GM21737 (cell line): ENCODE measurements at regions not wholly inside any gene's neighbourhood (a gene's known extent, or its start where the extent isn't known, plus 50 kb on each side); places are given as distances from the start of the nearest gene placed in this dataset.
"Not testable (repeated sequence)": the region's sequence is repeated elsewhere in the genome, so short reads cannot be mapped to it uniquely, and the experiment has no call there.

Experiments used
- ATAC-seq: cut with Tn5 transposase; IDR thresholded peaks from one replicate; pipeline ENCODE4 v1.9.1; 2021; ENCODE audit warnings: mild to moderate bottlenecking, moderate library complexity; ENCODE audit not compliant: unreplicated experiment

DNA sequence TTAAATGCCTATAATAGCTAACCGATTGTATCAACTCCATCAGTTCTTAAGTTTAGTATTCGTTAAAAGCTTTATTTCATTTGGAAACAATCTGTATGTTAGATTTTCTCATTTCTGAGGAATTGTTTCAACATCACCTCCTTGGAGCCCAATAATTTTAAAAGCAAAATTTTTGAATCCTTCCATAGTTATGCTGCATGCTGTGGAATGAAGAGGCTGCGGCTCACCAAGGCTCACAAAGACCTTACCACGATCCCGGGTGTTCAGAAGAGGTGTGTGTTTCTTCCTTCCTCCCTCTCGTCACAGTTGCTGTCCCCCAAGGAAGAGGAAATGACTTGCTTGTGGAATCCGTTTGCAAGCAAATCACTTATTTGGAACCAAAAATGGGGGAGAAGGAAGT, 143.8 kb downstream of the FGF1 start:
- no peak for ATAC-seq

DNA sequence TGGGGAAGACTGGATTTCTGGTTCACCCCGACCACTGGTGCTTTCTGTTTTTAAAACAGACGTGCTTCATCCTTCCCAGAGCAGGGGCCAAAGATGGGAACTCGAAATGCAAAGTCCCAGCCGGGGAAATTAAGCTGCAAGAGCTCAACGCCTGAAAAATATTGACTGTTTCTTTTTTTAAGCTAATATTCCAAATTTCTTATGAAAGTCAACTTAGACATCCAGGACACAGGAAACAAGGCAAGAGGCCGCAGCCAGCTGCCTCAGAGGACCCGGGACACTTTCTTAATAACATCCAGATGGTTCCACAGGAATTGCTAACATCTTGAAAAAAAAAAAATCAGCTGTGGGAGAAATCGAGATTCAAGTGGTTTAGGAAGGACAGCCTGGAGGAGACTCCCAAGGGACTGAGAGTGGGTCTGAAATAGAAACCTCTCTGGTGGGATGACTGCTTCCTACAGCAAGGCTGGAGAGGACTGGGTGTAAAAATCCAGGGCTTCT, 144.9 kb downstream of the FGF1 start:
- ATAC-seq, result no peak

DNA sequence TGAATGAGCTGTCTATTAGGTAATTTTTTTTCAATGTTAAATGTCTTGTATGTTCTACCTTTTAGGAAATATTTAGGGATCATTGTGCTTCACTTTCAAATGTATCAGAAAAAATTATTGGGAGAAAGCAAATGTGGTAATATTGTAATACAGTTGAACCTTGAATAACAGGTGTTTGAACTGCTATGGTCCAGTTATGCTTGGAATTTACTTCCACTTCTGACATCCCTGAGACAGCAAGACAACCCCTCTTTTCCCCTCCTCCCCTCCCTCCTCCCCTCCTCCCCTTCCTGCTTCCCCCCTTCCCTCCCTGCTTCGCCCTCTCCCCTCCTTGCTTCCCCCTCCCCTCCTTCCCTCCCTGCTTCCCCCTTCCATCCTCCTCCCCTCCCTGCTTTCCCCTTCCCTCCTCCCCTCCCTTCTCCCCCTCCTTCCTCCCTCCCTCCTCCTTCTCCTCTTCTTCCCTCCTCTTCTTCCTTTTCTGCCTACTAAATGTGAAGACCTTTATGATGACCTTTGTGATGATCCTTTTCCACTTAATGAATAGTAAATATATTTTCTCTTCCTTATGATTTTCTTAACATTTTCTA, 146.6 kb downstream of the FGF1 start:
- ATAC-seq, result no peak

DNA sequence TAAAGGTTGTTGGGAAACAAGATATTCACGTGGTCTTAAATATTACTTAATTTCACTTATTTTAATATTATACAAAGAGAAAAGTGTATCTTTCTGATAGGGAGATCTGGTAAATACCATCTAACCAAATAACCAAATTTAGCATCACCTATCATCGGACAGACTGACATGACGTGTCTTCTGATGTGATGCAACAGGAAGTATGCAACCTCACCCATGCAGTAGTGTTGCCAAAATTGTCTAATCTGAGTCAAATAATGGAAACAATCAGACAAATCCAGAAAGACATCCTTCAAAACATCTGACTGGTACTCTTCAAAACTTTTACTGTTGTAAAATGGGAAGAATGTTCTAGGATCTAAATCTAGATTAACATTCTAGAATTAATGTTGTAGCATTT, 148.0 kb downstream of the FGF1 start:
- ATAC-seq, result no peak

DNA sequence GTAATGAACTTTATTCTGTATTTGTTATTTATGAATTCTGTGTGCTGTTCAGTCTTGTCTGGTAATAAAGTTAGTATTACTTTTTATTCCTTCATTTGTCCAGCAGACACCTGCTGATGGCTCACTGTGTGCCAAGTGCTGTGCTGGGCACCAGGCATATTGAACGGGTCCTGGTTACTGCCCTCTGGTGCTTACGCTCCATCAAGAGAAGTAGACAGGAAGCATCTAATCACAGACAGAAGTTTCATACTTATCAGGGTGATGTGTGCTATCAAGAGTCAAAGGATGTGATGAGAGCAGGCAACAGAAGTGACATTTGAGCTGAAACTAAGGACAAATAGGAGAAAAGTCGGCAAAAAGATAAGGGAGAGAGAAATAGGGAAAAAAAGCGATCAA, 153.1 kb downstream of the FGF1 start:
- ATAC-seq, result no peak

DNA sequence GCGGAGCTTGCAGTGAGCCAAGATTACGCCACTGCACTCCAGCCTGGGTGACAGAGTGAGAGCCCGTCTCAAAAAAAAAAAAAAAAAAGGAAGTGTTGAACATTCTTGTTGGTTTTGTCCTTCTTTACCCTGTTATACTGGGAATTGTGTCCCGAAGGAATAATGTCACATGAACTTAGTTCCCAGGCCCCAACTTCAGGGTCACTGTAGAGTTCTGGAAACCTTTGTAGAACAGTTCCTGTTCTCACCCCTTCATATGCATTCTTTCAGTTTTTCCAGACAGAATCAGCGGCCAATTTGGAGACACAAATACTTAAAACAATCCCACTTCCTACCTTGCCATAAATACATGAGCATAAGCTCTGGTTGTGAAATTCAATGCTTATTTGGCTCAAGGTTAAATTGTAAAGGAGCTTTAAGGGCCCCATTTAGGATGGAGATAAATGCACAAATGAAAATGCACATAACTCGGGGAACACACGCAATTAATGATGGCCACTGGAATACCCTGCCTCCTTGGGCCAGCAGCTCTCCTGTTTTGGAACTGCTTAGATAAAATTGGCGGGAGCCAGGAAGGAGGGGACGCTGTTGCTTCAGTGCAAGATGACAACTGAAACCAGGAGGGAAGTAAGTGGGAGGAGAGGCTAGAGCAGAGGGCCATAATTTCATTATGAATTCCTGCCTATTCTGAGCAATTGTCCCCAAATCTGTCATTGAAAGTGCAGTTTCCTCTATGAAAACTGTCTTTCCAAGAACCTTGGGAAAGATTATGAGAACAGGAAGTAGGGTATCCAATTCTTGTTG, 153.7 kb downstream of the FGF1 start:
- ATAC-seq, result no peak

DNA sequence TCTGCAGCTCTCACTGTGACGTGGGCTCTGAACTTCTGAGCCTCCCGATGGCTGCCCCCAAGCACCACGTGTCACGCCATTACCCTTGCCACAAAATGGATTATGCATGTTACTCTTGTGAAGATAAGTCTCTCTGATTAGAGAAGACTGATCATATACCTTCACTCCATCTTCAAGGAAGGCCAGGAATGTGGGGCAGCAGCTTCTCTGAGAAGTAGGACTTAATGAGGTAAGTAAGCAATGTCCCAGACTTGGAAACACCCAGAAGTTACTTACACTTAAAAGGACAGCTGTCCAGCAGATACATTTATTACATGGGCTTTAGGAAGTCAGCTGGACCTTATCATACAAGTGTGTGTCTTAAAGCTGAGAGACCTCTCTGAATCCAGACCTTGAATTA, 155.0 kb downstream of the FGF1 start:
- no peak for ATAC-seq

DNA sequence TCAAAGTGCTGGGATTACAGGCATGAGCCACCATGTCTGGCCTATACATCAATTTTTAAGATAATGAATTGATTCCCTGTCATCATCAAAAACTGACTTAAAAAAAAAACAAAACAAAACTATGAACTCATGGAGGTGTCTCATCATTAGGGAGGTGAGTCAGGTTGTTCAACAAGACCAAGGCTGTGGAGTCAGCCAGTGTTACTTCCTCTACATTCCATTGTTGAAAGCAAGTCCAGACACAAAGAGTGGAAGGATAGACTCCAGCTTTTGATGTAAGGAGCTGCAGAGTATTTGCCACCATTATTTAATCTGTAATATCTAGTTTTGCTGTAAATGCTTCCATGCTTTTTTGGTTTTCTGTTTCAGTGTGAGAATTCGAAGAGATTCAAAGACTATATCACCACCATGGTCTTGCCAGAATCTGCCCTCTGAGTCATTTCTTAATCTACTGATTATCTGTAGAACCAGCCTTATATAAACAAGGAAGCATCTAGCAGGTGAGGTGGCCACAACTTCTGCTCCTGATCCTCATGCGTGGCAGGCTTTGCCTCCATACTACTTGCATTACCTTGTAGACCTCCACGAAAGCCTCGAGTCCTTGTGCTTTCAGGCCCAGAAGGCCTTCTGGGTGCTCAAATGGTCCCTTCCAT, 156.1 kb downstream of the FGF1 start:
- no peak for ATAC-seq

DNA sequence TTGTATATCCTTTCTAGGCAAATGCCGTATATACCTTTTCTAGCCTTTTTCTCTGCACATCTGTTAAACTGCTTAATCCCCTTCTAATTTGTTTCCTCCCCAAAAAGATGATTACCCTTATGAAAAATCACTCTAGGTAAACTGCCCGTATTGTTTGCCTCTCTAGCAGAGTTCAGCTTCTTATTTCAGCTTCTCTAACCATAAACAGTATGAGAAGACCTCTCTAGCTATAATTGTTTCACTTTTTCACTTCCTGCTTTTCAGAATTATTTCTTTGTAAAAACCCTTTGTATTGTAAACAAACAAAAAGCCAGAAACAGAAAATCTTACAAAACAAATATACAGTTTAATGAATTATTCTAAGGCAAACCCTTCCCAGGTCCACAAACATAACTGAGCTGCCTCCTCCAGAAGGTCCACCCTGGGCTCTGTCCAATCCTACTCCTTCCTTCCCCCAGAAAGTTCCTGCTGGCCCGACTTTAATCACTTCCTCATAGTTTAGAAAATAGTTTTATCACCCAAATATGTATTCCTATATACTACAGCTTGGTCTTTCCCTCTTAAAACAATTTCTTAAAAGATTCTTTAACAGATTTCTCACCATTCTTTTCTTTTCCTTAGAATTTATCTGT, 158.1 kb downstream of the FGF1 start:
- no peak for ATAC-seq

DNA sequence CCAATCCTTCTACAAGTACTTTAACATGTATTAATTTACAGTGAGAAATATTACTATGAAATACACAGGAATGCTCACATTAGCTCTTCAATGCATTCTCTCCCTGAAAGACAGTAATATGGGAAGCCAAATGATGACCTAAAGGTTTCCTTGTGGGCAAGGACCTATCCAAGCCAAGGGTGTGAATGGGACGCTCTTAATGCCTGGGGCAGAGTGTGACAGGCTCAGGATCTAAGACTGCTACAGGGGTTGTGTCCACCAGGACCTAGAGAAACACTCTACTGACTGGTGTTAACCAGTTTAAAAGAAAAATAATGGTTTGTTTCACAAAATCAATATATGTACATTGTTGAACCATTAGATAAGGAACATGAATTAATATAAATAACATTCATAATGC, 158.7 kb downstream of the FGF1 start:
- no peak for ATAC-seq

DNA sequence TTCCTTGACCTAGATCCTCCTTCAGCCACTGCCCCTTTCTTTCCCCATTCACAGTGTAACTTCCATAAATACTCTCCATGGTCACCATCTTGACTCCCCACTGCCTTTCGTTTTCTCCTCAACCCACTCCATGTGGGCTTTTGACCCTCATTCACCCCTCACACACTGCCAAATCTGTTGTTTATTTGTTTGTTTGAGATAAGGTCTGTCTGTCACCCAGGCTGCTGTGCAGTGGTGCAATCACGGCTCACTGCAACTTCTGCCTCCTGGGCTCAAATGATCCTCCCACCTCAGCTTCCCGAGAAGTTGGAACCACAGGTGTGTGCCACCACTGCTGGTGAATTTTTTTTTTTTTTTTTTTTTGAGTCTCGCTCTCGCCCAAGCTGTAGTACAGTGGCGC, 162.9 kb downstream of the FGF1 start:
- no peak for ATAC-seq

DNA sequence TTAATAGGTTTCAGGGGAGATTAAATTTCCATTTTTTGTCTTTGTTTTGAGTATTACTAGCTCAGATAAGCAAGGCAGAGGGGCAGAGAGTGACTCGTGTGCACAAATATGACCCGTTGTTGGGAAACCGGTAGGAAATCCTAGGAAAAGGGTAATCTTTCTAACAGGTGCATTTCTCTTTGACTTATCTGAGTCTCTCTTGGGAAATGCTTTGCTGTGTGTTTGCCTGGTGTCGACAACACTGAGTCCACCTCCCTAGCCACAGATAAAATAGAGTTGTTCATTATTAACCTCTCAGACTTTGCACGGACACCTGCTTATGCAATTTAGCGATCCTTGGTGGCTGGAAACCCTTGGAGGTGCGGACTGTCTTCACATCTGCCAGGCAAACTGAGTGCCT, 164.2 kb downstream of the FGF1 start:
- no peak for ATAC-seq

DNA sequence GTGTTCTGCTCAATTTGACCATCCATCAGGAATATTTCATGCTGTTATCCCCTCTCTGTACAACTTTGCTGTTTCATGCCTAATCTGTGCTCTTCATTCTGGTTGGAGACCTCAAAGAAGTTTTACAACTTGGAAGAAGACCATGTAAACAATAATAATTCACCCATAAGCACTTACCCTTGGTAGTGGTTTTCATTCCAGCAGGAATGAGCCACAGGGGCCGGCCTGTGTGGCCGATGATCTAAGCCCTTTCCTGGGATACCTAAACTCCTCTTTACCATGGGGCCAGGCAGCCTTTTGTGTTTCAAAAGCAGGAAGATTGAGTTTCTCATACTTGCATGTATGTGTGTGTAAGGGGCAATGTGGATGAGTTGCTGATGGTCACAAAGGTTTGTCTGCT, 165.0 kb downstream of the FGF1 start:
- ATAC-seq, result no peak

DNA sequence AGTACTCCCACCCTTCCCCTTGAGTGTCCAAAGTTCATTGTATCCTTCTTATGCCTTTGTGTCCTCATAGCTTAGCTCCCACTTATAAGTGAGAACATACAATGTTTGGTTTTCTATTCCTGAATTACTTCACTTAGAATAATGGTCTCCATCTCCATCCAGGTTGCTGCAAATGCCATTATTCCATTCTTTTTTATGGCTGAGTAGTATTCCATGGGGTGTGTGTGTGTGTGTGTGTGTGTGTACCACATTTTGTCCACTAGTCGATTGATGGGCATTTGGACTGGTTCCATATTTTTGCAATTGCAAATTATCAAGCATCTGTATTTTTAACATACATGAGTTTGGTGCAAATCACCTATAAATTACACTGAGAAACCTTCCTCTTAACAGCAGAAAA, 166.0 kb downstream of the FGF1 start:
- not testable (repeated sequence) for ATAC-seq

DNA sequence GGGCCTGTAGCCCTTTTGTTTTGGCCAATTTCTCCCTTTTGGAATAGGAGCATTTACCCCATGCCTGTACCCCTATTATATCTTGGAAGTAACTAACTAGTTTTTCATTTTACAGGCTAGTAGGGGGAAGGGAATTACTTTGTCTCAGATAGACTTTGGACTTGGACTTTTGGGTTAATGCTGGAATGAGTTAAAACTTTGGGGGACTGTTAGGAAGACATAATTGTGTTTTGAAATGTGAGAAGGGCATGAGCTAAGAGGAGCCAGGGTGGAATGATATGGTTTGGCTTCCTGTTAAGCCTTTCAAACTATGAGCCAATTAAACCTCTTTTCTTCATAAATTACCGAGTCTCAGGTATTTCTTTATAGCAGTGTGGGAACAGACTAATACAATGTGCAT, 168.1 kb downstream of the FGF1 start:
- no peak for ATAC-seq

DNA sequence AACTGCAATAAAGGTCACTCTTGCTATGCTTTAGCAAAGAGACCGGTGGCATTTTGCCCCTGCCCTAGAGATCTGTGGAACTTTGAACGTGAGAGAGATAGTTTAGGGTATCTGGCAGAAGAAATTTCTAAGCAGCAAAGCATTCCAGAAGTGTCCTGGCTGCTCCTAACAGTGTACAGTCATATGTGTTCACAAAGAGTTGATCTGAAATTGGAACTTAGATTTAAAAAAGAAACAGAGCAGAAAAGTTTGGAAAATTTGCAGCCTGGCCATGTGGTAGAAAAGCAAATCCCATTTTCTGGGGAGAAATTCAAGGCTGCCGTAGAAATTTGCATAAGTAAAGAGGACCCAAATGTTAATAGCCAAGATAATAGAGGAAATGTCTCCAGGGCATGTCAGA, 169.2 kb downstream of the FGF1 start:
- no peak for ATAC-seq

DNA sequence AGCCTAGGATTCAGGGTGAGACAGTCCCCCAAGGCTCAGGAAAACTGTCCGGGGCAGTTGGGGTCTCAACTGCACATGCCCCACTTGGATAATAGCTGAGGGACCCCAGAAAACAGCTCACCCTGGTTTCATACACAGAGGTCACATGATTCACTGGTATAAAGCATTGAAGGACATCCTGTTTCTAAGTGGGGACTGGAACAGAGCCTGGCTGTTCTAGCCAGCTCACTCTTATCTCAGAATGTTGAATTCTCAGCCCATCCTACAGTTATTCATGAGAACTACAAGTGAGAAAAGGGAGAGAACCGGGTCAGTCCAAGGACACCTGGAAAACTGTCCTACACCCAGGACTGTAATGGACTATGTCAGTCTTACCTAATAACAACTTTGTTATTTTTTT, 170.9 kb downstream of the FGF1 start:
- no peak for ATAC-seq

DNA sequence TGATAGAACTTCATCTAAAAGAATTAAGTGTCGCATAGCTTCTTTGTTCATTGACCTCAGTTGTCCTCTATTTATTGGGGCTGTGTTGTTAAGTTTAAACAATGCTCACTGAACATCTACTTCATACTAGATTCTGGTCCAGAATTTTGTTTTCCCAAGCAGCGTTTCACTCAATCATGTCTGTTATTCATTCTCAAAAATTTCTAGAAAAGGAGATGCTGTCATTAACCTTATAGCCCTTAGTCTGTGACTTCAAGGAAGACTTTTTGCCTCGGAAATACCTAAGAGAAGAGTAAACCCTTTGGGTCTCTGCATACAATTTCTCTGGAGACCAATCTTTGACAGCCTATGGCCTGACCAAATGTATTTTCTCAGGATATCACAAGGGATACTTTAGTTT, 171.7 kb downstream of the FGF1 start:
- no peak for ATAC-seq

DNA sequence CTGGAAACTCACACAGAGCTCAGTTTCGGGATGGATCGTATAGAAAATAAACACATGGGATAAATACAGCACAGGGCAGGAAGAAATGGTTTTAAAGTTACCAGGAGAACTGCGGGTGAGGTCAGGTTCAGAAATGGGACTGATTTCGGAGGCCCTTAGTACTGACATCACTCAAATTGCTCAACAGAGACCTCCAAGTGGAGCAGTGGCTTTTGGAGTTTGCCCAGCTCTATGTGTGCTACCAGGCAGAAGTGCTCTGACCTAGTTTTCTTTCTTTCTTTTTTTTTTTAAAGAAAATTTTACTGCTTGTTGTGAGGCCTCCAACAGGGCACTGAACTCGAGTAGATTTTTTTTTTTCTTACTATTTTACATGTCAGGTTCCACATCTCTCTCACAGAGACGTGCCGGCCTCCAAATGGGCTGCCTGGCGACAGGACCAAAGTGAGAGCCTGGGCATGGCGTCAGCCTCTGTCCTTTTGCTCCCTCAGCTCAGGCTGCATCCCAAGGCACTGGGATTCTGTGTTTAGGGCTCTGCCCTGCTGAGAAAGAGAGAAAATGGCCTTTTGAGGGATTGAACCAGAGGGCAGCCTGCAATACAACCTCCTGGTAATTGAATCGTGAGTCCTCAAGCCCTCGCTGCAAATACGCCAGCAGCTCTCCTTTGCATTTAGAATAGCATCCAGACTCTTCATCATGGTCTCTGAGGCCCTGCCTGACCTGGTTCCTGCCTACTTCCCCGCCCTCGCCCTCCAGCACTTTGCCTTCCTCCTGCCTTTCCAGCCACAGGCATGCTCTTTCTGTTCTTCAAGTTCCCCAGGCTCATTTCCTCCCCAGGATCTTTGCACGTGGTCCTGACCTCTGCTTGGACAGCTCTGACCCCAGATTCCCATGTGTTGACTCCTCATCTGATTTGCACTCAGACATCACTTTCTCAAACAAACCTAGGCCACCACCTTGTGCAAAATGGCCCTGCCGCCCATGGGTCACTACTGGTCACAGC, 173.5 kb downstream of the FGF1 start:
- no peak for ATAC-seq

DNA sequence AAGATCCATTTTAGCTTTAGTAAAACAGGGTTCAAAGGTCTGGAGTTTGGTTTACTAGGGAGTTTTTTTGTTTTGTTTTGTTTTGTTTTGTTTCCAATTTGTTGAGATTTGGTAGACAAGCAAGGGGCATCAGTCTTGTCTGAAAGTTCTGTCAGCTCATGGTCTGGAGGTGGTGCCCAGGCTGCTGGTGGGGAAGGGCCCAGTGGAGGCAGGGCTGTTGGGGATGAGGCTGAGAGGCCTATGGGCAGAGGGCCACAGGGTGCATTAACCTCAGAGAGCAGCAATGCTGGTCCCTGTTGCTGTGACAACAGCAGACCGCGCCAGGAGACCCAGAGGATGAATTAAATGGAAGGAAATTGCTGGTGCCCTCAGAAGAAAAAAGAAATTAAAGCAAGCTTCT, 174.5 kb downstream of the FGF1 start:
- ATAC-seq, result no peak

DNA sequence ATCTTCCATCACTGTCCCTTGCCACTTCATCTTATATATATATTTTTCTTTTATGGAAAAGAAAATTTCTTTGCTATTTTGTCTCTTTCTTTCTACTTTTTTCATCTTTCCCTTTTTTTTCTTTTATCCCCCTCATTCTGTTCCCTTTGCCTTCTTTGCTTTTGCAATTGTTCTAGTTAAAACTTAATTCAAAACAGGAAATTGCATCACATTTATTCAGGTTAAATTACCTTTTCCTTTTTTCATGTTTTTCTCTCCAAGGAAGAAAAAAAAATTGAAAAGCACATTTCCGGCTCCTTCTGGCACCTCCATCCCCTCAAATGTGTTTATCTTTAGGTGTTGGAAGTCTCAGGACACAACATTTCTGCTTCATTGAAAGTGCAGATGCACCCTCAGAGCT, 176.9 kb downstream of the FGF1 start:
- ATAC-seq, result no peak
